HG03139 (cell line): ENCODE measurements at regions not wholly inside any gene's neighbourhood (a gene's known extent, or its start where the extent isn't known, plus 50 kb on each side); places are given as distances from the start of the nearest gene placed in this dataset.

Experiments
- ATAC-seq: cut with Tn5 transposase; IDR thresholded peaks from one replicate; pipeline ENCODE4 v1.9.1; 2021; ENCODE audit not compliant: unreplicated experiment

GRCh38 chr2:51224790-51225189 is 192.9 kb upstream of the NRXN1 start:
- no peak for ATAC-seq

- ATAC-seq: no peak
Observed at GRCh38 chr2:51222106-51222505, 190.2 kb upstream of the NRXN1 start.

GRCh38 chr2:51220606-51221005 is 188.7 kb upstream of the NRXN1 start:
- no peak for ATAC-seq

GRCh38 chr2:51220080-51220479 is 188.1 kb upstream of the NRXN1 start:
- no peak for ATAC-seq

- no peak for ATAC-seq
Observed at GRCh38 chr2:51219468-51219867, 187.5 kb upstream of the NRXN1 start.

- no peak for ATAC-seq
Observed at GRCh38 chr2:51218047-51218446, 186.1 kb upstream of the NRXN1 start.

- ATAC-seq: no peak
Observed at GRCh38 chr2:51213826-51214225, 181.9 kb upstream of the NRXN1 start.

- ATAC-seq: no peak
Observed at GRCh38 chr2:51212374-51212773, 180.4 kb upstream of the NRXN1 start.

GRCh38 chr2:51208521-51208920 is 176.6 kb upstream of the NRXN1 start:
- no peak for ATAC-seq

GRCh38 chr2:51201295-51201694 is 169.4 kb upstream of the NRXN1 start:
- ATAC-seq: no peak

- ATAC-seq: no peak
Observed at GRCh38 chr2:51194656-51195055, 162.7 kb upstream of the NRXN1 start.

GRCh38 chr2:51170273-51170672 is 138.3 kb upstream of the NRXN1 start:
- no peak for ATAC-seq

- no peak for ATAC-seq
Observed at GRCh38 chr2:51165534-51166260, 133.8 kb upstream of the NRXN1 start.

GRCh38 chr2:51158251-51158650 is 126.3 kb upstream of the NRXN1 start:
- ATAC-seq: no peak

GRCh38 chr2:51153236-51153635 is 121.3 kb upstream of the NRXN1 start:
- no peak for ATAC-seq

GRCh38 chr2:51151490-51152140 is 119.7 kb upstream of the NRXN1 start:
- no peak for ATAC-seq

GRCh38 chr2:51149725-51150124 is 117.8 kb upstream of the NRXN1 start:
- no peak for ATAC-seq

- no peak for ATAC-seq
Observed at GRCh38 chr2:51145761-51146160, 113.8 kb upstream of the NRXN1 start.

GRCh38 chr2:51120754-51121280 is 88.9 kb upstream of the NRXN1 start:
- no peak for ATAC-seq

- ATAC-seq: no peak
Observed at GRCh38 chr2:51111532-51111931, 79.6 kb upstream of the NRXN1 start.

- ATAC-seq: no peak
Observed at GRCh38 chr2:51108794-51109193, 76.9 kb upstream of the NRXN1 start.

GRCh38 chr2:51107841-51108240 is 75.9 kb upstream of the NRXN1 start:
- ATAC-seq: no peak

GRCh38 chr2:51105811-51106210 is 73.9 kb upstream of the NRXN1 start:
- no peak for ATAC-seq
